Muscle layer of duodenum (tissue), 2 donors: ENCODE measurements at regions not wholly inside any gene's neighbourhood (a gene's known extent, or its start where the extent isn't known, plus 50 kb on each side); places are given as distances from the start of the nearest gene placed in this dataset.

ENCODE experiments used
- H3K27ac ChIP-seq: one replicate; pipeline ENCODE4 v1.7.0; 2013; ENCODE audit warnings: mild to moderate bottlenecking, low read length
- H3K27me3 ChIP-seq: one replicate; pipeline ENCODE4 v1.7.0; 2013; ENCODE audit warnings: low read depth, mild to moderate bottlenecking, control low read depth, low read length
- H3K36me3 ChIP-seq, 2 donors: one replicate each; pipeline ENCODE4 v1.7.0; 2013; ENCODE audit warnings: low read length in 2 of 2, control low read depth in 1 of 2, mild to moderate bottlenecking in 1 of 2; ENCODE audit not compliant: insufficient read depth in 2 of 2, control insufficient read depth in 1 of 2
- H3K4me1 ChIP-seq, 2 donors: one replicate each; pipeline ENCODE4 v1.7.0; 2013; ENCODE audit warnings: low read length in 2 of 2, mild to moderate bottlenecking in 2 of 2, control low read depth in 1 of 2, moderate library complexity in 1 of 2; ENCODE audit not compliant: insufficient read depth in 2 of 2, control insufficient read depth in 1 of 2
- H3K4me3 ChIP-seq, 2 donors: one replicate each; pipeline ENCODE4 v1.7.0; 2013; ENCODE audit warnings: low read length in 2 of 2, low read depth in 1 of 2, mild to moderate bottlenecking in 1 of 2
- H3K9me3 ChIP-seq, 2 donors: one replicate each; pipeline ENCODE4 v1.7.0; 2013; ENCODE audit warnings: low read length in 2 of 2, control low read depth in 1 of 2, mild to moderate bottlenecking in 1 of 2; ENCODE audit not compliant: control insufficient read depth in 1 of 2
- donor health status: healthy.

- Histone ChIP-seq H3K4me1 (no peaks in the 10 kb centered on the region), H3K27me3 (no peaks in the 10 kb centered on the region), H3K9me3 (peaks cover 0 to 3% of the 10 kb centered on the region in 2 donors), H3K36me3 (no peaks in the 10 kb centered on the region), H3K4me3 (no peak overlapping the region), H3K27ac (no peak overlapping the region)
Observed at GRCh38 chr5:20601678-20602100, 613.7 kb upstream of the CDH18 start.

GRCh38 chr5:20590356-20590755 lies 602.4 kb upstream of the CDH18 start:
- no peak overlapping the region for H3K27ac ChIP-seq
- H3K9me3 ChIP-seq: no peaks in the 10 kb centered on the region
- no peaks in the 10 kb centered on the region for H3K4me1 ChIP-seq
- no peaks in the 10 kb centered on the region for H3K27me3 ChIP-seq
- H3K36me3 ChIP-seq: no peaks in the 10 kb centered on the region
- H3K4me3 ChIP-seq: no peak overlapping the region

- H3K9me3 ChIP-seq: no peaks in the 10 kb centered on the region
- H3K27me3 ChIP-seq: no peaks in the 10 kb centered on the region
- no peak overlapping the region for H3K4me3 ChIP-seq
- no peaks in the 10 kb centered on the region for H3K4me1 ChIP-seq
- no peak overlapping the region for H3K27ac ChIP-seq
- no peaks in the 10 kb centered on the region for H3K36me3 ChIP-seq
Observed at GRCh38 chr5:20575571-20575970, 587.6 kb upstream of the CDH18 start.

GRCh38 chr5:20574576-20574975 lies 586.6 kb upstream of the CDH18 start:
- H3K27me3 ChIP-seq: no peaks in the 10 kb centered on the region
- H3K36me3 ChIP-seq: no peaks in the 10 kb centered on the region
- H3K9me3 ChIP-seq: no peaks in the 10 kb centered on the region
- no peaks in the 10 kb centered on the region for H3K4me1 ChIP-seq
- H3K4me3 ChIP-seq: no peak overlapping the region
- H3K27ac ChIP-seq: no peak overlapping the region

DNA sequence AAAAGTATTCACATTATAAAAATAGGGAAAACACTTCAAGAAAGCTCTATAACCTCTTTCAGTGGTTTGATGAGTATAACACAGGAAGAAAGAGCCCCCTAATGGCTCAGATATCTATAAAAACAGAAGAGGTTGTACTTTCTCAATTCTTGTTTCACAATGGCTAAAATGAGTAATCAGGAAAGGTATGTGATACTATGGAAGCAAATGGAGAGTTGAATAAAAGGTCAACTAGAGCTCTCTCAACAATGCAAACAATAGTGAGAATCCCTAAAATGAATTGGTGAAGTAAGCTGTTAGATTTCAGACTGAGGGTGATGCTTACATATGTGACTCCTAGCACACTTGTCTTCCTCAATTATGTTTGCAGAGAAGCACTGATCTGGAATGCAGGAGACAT lies 584.6 kb upstream of the CDH18 start:
- no peaks in the 10 kb centered on the region for H3K4me1 ChIP-seq
- H3K9me3 ChIP-seq: no peaks in the 10 kb centered on the region
- no peaks in the 10 kb centered on the region for H3K36me3 ChIP-seq
- no peaks in the 10 kb centered on the region for H3K27me3 ChIP-seq
- H3K27ac ChIP-seq: no peak overlapping the region
- no peak overlapping the region for H3K4me3 ChIP-seq

DNA sequence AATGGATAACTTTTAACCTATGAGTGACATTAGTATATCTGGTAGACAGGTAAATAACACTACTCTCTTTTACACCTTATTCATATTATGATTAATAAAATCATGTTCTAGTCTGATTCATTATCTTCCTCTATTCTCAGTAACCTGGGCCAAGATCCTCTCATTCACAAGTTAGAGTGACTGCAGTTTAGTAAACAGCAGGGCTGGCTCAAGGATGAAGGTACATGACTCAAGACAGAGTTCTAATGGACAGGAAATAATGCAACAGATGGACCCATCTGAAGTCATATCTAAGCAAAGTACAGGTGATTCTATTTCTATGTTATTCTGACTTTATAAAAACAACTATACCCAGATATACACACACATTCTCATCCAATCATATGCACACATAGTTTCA lies 582.5 kb upstream of the CDH18 start:
- H3K36me3 ChIP-seq: no peaks in the 10 kb centered on the region
- no peaks in the 10 kb centered on the region for H3K9me3 ChIP-seq
- no peak overlapping the region for H3K27ac ChIP-seq
- no peak overlapping the region for H3K4me3 ChIP-seq
- no peaks in the 10 kb centered on the region for H3K27me3 ChIP-seq
- H3K4me1 ChIP-seq: no peaks in the 10 kb centered on the region

DNA sequence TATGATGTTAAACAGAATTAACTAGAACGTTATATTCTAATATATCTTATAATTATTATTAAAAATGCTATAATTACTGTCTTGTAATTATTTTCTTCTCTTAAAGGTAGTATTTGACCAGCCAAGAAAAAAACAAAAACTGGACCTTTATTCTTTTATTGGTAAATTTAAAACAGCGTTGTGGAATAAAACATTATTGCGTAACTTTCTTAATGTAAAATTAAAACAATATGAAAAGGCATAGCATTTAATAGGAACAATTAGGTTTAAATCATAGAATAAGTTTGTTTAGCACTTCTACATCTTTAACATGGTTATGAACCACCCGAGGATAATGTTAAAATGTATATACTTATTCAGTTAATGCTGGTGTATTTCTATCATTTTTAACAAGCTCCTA lies 574.5 kb upstream of the CDH18 start:
- no peaks in the 10 kb centered on the region for H3K4me1 ChIP-seq
- no peaks in the 10 kb centered on the region for H3K36me3 ChIP-seq
- no peak overlapping the region for H3K27ac ChIP-seq
- H3K27me3 ChIP-seq: no peaks in the 10 kb centered on the region
- no peak overlapping the region for H3K4me3 ChIP-seq
- H3K9me3 ChIP-seq: no peaks in the 10 kb centered on the region

GRCh38 chr5:20559845-20560244 lies 571.8 kb upstream of the CDH18 start:
- Histone ChIP-seq H3K9me3 (no peaks in the 10 kb centered on the region), H3K27ac (no peak overlapping the region), H3K36me3 (no peaks in the 10 kb centered on the region), H3K4me3 (no peak overlapping the region), H3K4me1 (no peaks in the 10 kb centered on the region), H3K27me3 (no peaks in the 10 kb centered on the region)

DNA sequence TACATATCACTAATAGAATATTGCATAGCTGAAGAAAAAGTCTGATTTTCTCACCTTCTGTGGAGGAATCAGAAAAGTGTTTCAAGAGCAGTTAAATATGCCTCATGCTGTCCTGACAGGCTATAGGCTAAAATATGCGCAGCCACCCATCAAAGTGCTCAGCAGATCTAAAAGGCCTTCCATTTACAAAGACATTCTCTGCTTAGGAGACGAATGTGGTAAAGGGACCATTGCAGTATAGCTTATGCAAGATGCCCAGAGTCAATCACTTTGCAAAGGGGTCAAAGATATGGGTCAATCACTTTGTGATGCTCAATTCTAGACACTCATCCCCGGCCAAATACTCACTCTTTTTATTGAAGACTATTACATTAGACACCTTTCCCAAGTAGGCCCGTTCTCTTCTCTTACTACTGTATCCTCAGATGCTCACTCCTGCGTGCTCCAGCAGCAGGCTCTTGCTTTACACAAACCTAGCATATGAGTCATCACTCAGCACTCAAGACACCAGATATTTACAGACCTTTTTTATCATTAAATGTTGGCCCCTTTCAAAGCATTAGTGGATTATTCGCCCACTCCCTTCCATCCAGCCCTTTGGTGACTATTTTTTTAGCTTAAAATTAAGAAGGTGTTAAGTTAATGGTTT lies 568.2 kb upstream of the CDH18 start:
- Histone ChIP-seq H3K4me3 (no peak overlapping the region), H3K4me1 (no peaks in the 10 kb centered on the region), H3K27me3 (no peaks in the 10 kb centered on the region), H3K9me3 (no peaks in the 10 kb centered on the region), H3K27ac (no peak overlapping the region), H3K36me3 (no peaks in the 10 kb centered on the region)

- no peaks in the 10 kb centered on the region for H3K9me3 ChIP-seq
- no peak overlapping the region for H3K4me3 ChIP-seq
- H3K27ac ChIP-seq: no peak overlapping the region
- no peaks in the 10 kb centered on the region for H3K36me3 ChIP-seq
- no peaks in the 10 kb centered on the region for H3K27me3 ChIP-seq
- no peaks in the 10 kb centered on the region for H3K4me1 ChIP-seq
Observed at GRCh38 chr5:20555034-20555433, 567.0 kb upstream of the CDH18 start.

- Histone ChIP-seq H3K36me3 (no peaks in the 10 kb centered on the region), H3K4me1 (no peaks in the 10 kb centered on the region), H3K27ac (no peak overlapping the region), H3K9me3 (no peaks in the 10 kb centered on the region), H3K27me3 (no peaks in the 10 kb centered on the region), H3K4me3 (no peak overlapping the region)
Observed at GRCh38 chr5:20554001-20554400, 566.0 kb upstream of the CDH18 start.
